ENCODE measurements at regions not wholly inside any gene's neighbourhood (a gene's known extent, or its start where the extent isn't known, plus 50 kb on each side); places are given as distances from the start of the nearest gene placed in this dataset.

- CTCF ChIA-PET = no interaction called here
- no peak overlapping the region for H3K27ac Mint-ChIP-seq (ENCODE audit: unreplicated experiment)
- no peak for TF ChIP-seq CTCF (IDR thresholded peaks at IDR 0.05; ENCODE audit: unreplicated experiment)
- H3K4me1 Mint-ChIP-seq (ENCODE audit: low read depth, unreplicated experiment) = no peaks in the 10 kb centered on the region
- BruUV-seq (replicated peaks) = no TSS peak
- no peaks in the 10 kb centered on the region for H3K27me3 Mint-ChIP-seq (ENCODE audit: unreplicated experiment)
- DNase-seq = no peak
- H3K4me3 Mint-ChIP-seq (ENCODE audit: low read depth, unreplicated experiment) = no peak overlapping the region
- no peaks in the 10 kb centered on the region for H3K36me3 Mint-ChIP-seq (ENCODE audit: insufficient read depth, unreplicated experiment)
- intact Hi-C loops (cut with micrococcal nuclease; ENCODE audit: unreplicated experiment) = no loop called here
- H3K9me3 Mint-ChIP-seq (ENCODE audit: low read depth, unreplicated experiment) = no peaks in the 10 kb centered on the region
Measured at GRCh38 chr3:535566-536416, 339.2 kb downstream of the CHL1 start.

- intact Hi-C loops (cut with micrococcal nuclease; ENCODE audit: unreplicated experiment) = no loop called here
- Mint-ChIP-seq H3K4me3 (ENCODE audit: low read depth, unreplicated experiment) (no peak overlapping the region), H3K4me1 (ENCODE audit: low read depth, unreplicated experiment) (no peaks in the 10 kb centered on the region), H3K36me3 (ENCODE audit: insufficient read depth, unreplicated experiment) (no peaks in the 10 kb centered on the region), H3K27ac (ENCODE audit: unreplicated experiment) (no peak overlapping the region), H3K27me3 (ENCODE audit: unreplicated experiment) (no peaks in the 10 kb centered on the region), H3K9me3 (ENCODE audit: low read depth, unreplicated experiment) (no peaks in the 10 kb centered on the region)
- no peak for DNase-seq
- TF ChIP-seq CTCF (IDR thresholded peaks at IDR 0.05; ENCODE audit: unreplicated experiment) = no peak
- CTCF ChIA-PET = no interaction called here
- no TSS peak for BruUV-seq (replicated peaks)
Measured at GRCh38 chr3:536417-536813, 339.9 kb downstream of the CHL1 start.

- TF ChIP-seq CTCF (IDR thresholded peaks at IDR 0.05; ENCODE audit: unreplicated experiment) = no peak
- no TSS peak for BruUV-seq (replicated peaks)
- intact Hi-C loops (cut with micrococcal nuclease; ENCODE audit: unreplicated experiment) = no loop called here
- H3K36me3 Mint-ChIP-seq (ENCODE audit: insufficient read depth, unreplicated experiment) = no peaks in the 10 kb centered on the region
- H3K27me3 Mint-ChIP-seq (ENCODE audit: unreplicated experiment) = no peaks in the 10 kb centered on the region
- DNase-seq = no peak
- no peak overlapping the region for H3K4me3 Mint-ChIP-seq (ENCODE audit: low read depth, unreplicated experiment)
- no peak overlapping the region for H3K27ac Mint-ChIP-seq (ENCODE audit: unreplicated experiment)
- CTCF ChIA-PET = no interaction called here
- no peaks in the 10 kb centered on the region for H3K4me1 Mint-ChIP-seq (ENCODE audit: low read depth, unreplicated experiment)
- no peaks in the 10 kb centered on the region for H3K9me3 Mint-ChIP-seq (ENCODE audit: low read depth, unreplicated experiment)
Measured at GRCh38 chr3:541062-541801, 344.7 kb downstream of the CHL1 start.

GRCh38 chr3:542021-542420 lies 345.5 kb downstream of the CHL1 start:
- Mint-ChIP-seq H3K36me3 (ENCODE audit: insufficient read depth, unreplicated experiment) (no peaks in the 10 kb centered on the region), H3K27ac (ENCODE audit: unreplicated experiment) (no peak overlapping the region), H3K9me3 (ENCODE audit: low read depth, unreplicated experiment) (no peaks in the 10 kb centered on the region), H3K4me3 (ENCODE audit: low read depth, unreplicated experiment) (no peak overlapping the region), H3K4me1 (ENCODE audit: low read depth, unreplicated experiment) (no peaks in the 10 kb centered on the region), H3K27me3 (ENCODE audit: unreplicated experiment) (no peaks in the 10 kb centered on the region)
- no TSS peak for BruUV-seq (replicated peaks)
- CTCF ChIA-PET = no interaction called here
- intact Hi-C loops (cut with micrococcal nuclease; ENCODE audit: unreplicated experiment) = no loop called here
- DNase-seq = no peak
- TF ChIP-seq CTCF (IDR thresholded peaks at IDR 0.05; ENCODE audit: unreplicated experiment) = no peak
